ENCODE measurements at regions not wholly inside any gene's neighbourhood (a gene's known extent, or its start where the extent isn't known, plus 50 kb on each side); places are given as distances from the start of the nearest gene placed in this dataset.

- TF ChIP-seq IRF5 (IDR thresholded peaks at IDR 0.05; ENCODE audit: borderline replicate concordance) (no peak), BMI1 (IDR thresholded peaks at IDR 0.05; ENCODE audit: borderline replicate concordance) (no peak), FOXM1 (IDR thresholded peaks at IDR 0.05; ENCODE audit: low read depth, low read length) (no peak), ZBTB11 (CRISPR knock-in tag; IDR thresholded peaks at IDR 0.05) (no peak)
These were observed 129.3 kb upstream of the PTCHD4 start (continued) for GRCh38 chr6:48240287-48240686.

- no TSS peak for BruUV-seq (replicated peaks)
- Histone ChIP-seq H2AFZ (ENCODE audit: control insufficient read depth, low read depth, low read length) (no peak overlapping the region), H3K27me3 (replicated peaks in 1 of 2; ENCODE audit: control insufficient read depth in 2 of 2, insufficient read depth in 2 of 2, low read length in 1 of 2) (no peaks in the 10 kb centered on the region), H3K79me2 (ENCODE audit: control insufficient read depth, insufficient read depth, low read length) (no peaks in the 10 kb centered on the region), H3K9me3 (replicated peaks; ENCODE audit: control insufficient read depth, insufficient read depth, low read length) (no peaks in the 10 kb centered on the region), H3K36me3 (ENCODE audit: control insufficient read depth in 2 of 2, insufficient read depth in 2 of 2, low read length in 1 of 2) (no peaks in the 10 kb centered on the region), H3K4me2 (ENCODE audit: control insufficient read depth, insufficient read depth) (no peak overlapping the region), H4K20me1 (ENCODE audit: control insufficient read depth, insufficient read depth) (no peaks in the 10 kb centered on the region), H3K27ac (ENCODE audit: control insufficient read depth, insufficient read depth) (no peak overlapping the region), H3K4me1 (ENCODE audit: control insufficient read depth, insufficient read depth, low read length) (no peaks in the 10 kb centered on the region), H3K4me3 (no peak overlapping the region), H3K9ac (ENCODE audit: control insufficient read depth, insufficient read depth, low read length) (no peak overlapping the region)
- intact Hi-C loops (cut with micrococcal nuclease; ENCODE audit: unreplicated experiment) (no loop called here), in situ Hi-C loops (cut with MboI) (no loop called here)
- CTCF ChIA-PET = no interaction called here
- RAD21 ChIA-PET (ENCODE audit: unreplicated experiment) = no interaction called here
- POLR2A ChIA-PET = no interaction called here
- SMC1A ChIA-PET (ENCODE audit: uncharacterized antibody, unreplicated experiment) = no interaction called here
- DNase-seq (ENCODE audit: low read depth, low spot score) (no peak), FAIRE-seq (no peak), ATAC-seq (no peak)
- WGBS (ENCODE audit: insufficient coverage, insufficient replicate concordance, low lambda C conversion rate, missing lambda C conversion rate) = 62% methylated on average over 1 of the region's 1 CpG
- TF ChIP-seq REST (IDR thresholded peaks at IDR 0.05; ENCODE audit: low read depth, low read length) (no peak), ZBTB40 (IDR thresholded peaks at IDR 0.05; ENCODE audit: borderline replicate concordance) (no peak), SUPT20H (IDR thresholded peaks at IDR 0.05; ENCODE audit: borderline replicate concordance, control insufficient read depth, low read depth, low read length) (no peak), ASH2L (IDR thresholded peaks at IDR 0.05; ENCODE audit: borderline replicate concordance, low read depth) (no peak), SIX5 (IDR thresholded peaks at IDR 0.05; ENCODE audit: low read depth, low read length, severe bottlenecking) (no peak), RBBP5 (conservative IDR thresholded peaks at IDR 0.05) (no peak), CBFB (IDR thresholded peaks at IDR 0.05; ENCODE audit: low read depth) (no peak)
These were observed 125.4 kb upstream of the PTCHD4 start for GRCh38 chr6:48236375-48236774.

Data from GM12878 (cell line).